HT1080 (cell line): ENCODE measurements at regions not wholly inside any gene's neighbourhood (a gene's known extent, or its start where the extent isn't known, plus 50 kb on each side); places are given as distances from the start of the nearest gene placed in this dataset. TPM values are rescaled to one million over a fixed set of nuclear protein-coding genes. Genes with fewer than 3 reads are reported as not detected.
"Not testable (repeated sequence)": the region's sequence is repeated elsewhere in the genome, so short reads cannot be mapped to it uniquely, and the experiment has no call there.

Experiments
- DNase-seq: peaks from one replicate; pipeline ENCODE4 v3.0.0-alpha.2; 2015; ENCODE audit warnings: low read depth
- small RNA-seq: library from RNA; depleted of rRNA; stranded (forward); fragments of <200 nt; gene quantifications from one replicate; pipeline ENCODE3, GENCODE V24; 2014

DNA sequence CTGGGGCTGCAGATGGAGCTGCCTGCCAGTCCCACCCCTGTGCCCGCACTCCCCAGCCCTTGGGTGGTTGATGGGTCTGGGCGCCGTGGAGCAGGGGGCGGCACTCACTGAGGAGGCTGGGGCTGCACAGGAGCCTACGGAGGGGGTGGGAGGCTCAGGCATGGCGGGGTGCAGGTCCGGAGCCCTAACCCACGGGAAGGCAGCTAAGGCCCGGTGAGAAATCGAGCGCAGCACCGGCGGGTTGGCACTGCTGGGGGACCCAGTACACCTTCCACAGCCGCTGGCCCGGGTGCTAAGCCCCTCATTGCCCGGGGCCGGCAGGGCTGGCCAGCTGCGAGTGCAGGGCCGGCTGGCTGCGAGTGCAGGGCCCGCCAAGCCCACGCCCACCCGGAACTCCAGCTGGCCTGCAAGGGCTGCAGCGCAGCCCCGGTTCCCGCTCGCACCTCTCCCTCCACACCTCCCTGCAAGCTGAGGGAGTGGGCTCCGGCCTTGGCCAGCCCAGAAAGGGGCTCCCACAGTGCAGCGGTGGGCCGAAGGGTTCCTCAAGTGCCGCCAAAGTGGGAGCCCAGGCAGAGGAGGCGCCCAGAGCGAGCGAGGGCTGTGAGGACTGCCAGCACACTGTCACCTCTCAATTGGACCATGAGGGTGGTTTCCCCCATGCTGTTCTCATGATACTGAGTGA lies 80.8 kb upstream of the LUZP2 start:
- not testable (repeated sequence) for DNase-seq

DNA sequence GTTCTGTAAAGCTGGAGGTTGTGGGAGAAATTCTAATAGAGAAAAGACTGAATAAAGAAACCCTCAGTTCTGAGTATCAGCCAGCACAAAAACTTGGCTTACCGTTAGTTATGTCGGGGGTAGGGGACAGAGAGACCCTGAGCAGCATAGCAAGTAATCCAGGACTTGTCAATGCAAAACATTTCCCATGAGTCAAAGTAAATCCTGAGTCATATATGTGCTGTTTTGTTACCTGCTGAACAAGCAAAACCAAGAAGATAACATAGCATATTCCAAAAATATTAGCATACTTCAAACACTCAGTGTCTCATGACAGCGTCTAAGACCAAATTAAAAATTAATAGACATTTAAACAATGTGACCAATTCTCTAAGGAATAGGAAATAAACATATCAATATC lies 75.1 kb upstream of the LUZP2 start:
- DNase-seq: no peak

DNA sequence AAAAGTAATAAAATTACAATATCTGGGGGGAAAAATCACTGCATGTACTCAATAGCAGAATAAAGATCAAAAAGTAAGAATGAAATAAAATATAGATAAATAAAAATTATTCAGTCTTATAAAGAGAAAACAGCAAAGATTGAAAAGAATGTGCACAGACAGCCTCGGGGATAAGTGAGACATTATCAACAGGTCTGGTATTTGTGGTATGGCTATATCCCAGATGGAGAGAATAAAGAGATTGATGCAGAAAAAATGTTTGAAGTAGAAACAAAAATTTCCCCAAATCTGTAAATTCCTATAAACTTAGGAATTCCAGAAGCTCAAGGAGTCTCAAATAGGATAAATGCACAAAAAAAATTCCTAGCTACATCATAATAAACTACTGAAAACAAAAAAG lies 74.5 kb upstream of the LUZP2 start:
- DNase-seq: no peak

DNA sequence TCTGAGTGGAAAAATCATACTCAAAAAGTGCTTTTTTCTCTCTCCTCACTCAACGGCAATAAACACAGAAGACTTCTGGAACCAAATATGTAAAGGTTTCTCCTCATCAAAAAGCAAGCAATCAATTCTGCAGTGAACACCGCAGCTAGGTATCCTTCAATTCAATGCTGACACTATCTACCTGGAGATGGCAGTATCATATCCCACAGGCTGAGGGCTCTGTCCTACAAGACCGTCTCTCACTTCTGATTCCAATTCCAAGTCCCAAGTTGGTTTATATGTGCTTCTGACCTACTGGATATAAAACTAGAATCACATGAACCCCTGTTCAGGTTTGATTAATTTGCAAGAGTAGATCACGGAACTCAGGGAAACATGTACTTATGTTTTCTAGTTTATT lies 59.7 kb upstream of the LUZP2 start:
- no peak for DNase-seq

Small RNAs in the stretch of these regions (small RNA-seq; reads per million reads assigned to genes)
- gene AC100767.1 (not detected), gene MIR8054 (not detected), gene RNU6-783P (not detected)
